COLO668 (cell line): ENCODE measurements at regions not wholly inside any gene's neighbourhood (a gene's known extent, or its start where the extent isn't known, plus 50 kb on each side); places are given as distances from the start of the nearest gene placed in this dataset.
A peak's percentile ranks its signal among the peaks of the same experiment; 100 is the strongest.
"Not testable (repeated sequence)": the region's sequence is repeated elsewhere in the genome, so short reads cannot be mapped to it uniquely, and the experiment has no call there.

Source experiments
- DNase-seq: peaks from one replicate; lab custom pipeline; 2025; ENCODE audit not compliant: unreplicated experiment; lab: John Stamatoyannopoulos, UW

- not testable (repeated sequence) for DNase-seq
These were observed 77.5 kb downstream of the SNX5 start for GRCh38 chr20:17891131-17891530.

GRCh38 chr20:17890330-17890729 is 78.3 kb downstream of the SNX5 start:
- DNase-seq: no peak

GRCh38 chr20:17889226-17889625 is 79.4 kb downstream of the SNX5 start:
- DNase-seq: no peak

GRCh38 chr20:17888044-17888443 is 80.5 kb downstream of the SNX5 start:
- DNase-seq: no peak

DNA sequence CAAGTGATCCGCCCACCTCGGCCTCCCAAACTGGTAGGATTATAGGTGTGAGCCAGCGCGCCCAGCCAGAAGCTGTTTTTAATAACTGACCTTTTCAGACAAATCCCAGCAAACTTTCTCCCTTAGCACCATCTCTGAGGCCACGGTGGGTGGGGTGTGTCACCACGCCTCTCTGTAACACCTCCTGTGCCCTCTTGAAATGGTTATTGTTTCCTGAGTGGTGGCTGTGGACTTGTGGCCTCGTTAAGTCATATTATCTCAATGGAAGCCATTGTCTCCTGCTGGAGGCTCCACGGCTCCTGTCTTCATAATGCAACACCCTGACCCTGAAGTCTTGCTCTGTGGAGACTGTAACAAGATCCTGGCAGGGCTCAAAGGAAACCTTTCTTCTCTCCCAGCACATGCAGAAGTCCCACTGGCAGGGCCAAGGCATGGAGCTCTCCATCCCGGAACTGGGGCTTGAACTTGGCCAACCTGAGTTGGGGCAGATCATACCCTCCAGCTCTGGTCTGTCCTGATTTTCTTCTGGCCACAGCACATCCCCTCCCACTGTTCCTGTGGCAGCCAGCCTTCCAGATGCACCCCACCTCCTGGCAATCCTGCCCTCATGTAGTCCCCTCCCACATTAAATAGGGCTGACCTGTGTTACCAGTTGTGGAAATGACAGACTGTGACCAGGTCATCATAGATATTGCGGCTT is 81.1 kb downstream of the SNX5 start:
- no peak for DNase-seq

GRCh38 chr20:17885544-17885943 is 83.0 kb downstream of the SNX5 start:
- DNase-seq: no peak

DNA sequence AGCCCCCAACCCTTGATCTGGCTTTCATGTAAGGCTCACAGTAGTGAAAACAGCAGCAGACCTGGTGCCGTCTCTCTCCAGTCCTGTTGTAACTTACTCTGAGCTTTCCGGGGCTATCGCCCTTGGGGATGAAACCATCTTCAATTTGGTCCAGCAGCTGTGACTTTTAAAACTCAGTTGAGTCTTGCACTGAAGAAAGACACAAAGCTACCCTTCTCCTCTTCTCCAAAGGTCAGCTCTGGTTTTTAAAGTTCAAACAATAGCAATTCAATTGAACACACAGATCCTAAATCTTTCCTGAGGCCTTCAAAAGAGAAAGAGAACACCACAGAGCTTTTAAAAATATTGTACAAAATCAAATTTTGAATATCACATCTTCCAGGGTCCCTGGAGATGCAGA is 83.5 kb downstream of the SNX5 start:
- DNase-seq: no peak

GRCh38 chr20:17884307-17885003 is 84.1 kb downstream of the SNX5 start:
- DNase-seq: no peak

- DNase-seq: no peak
These were observed 84.8 kb downstream of the SNX5 start for GRCh38 chr20:17883592-17884306.

DNA sequence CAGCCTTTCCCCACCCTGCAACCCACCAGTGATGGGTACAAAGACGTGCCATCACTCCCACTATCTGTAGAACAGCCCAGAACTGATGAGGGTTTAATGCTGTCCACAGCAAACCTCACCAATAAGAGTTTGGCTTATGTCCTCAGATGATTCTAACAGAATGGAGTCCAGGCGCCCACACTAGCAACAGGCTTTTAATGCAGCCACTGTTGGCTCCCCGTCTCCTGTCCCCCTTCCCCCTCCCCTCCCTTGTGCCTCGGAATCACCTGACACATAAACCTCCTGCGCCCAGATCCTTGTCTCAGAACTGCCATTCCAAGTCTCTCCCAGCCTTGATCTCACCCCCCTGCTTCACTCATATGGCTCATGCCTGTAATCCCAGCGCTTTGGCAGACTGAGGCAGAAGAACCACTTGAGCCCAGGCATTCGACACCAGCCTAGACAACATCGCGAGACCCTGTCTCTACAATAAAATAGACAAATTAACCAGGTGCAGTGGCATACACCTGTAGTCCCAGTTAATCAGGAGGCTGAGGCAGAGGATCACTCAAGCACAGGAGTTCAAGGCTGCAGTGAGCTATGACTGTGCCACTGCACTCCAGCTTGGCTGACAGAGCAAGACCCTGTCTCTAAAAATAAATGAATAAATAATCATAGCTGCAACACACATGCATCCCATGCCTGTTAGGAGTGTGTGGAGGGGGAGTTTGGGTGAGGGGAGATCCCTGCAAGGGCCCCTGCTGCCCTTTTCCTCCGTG is 85.6 kb downstream of the SNX5 start:
- DNase-seq: no peak

DNA sequence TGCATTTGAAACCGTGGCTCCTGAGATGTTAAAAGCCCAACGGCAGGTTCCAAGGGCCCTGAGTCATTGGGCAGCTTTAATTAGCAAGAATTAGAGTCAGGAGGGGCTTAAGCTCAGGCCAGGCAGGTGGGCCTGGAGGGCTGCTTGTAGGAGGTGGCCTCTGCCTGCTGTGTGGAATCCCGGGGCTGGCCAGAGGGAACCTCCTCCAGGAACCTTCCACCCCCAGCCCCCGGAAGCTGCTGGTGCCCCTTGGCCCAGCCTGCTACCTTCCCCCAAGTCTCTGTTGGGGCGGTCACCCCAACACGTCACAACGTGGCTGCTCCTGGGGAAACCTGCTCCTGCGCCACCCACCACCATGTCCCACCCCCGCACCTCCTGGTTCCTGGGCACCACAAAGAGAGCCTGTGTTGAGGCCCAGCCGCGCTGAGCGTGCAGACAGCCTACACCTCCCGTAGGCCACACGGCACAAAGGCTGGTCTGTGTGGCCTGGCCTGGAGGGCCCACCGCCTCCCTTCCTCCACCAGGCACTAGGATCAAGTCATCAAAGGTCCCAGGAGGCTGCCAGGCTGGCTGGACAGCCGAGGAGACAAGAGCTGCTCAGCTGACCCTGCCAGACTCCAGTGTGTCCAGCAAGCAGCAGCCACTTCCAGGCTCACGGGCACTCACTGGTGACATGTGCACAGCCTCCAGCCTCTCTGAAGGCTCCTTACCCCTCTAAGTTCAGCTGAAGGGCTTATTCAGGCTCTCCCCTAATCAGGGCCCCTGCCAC is 86.3 kb downstream of the SNX5 start:
- DNase-seq: no peak

GRCh38 chr20:17881741-17882064 is 86.9 kb downstream of the SNX5 start:
- no peak for DNase-seq

- no peak for DNase-seq
These were observed 89.5 kb downstream of the SNX5 start for GRCh38 chr20:17878912-17879602.

DNA sequence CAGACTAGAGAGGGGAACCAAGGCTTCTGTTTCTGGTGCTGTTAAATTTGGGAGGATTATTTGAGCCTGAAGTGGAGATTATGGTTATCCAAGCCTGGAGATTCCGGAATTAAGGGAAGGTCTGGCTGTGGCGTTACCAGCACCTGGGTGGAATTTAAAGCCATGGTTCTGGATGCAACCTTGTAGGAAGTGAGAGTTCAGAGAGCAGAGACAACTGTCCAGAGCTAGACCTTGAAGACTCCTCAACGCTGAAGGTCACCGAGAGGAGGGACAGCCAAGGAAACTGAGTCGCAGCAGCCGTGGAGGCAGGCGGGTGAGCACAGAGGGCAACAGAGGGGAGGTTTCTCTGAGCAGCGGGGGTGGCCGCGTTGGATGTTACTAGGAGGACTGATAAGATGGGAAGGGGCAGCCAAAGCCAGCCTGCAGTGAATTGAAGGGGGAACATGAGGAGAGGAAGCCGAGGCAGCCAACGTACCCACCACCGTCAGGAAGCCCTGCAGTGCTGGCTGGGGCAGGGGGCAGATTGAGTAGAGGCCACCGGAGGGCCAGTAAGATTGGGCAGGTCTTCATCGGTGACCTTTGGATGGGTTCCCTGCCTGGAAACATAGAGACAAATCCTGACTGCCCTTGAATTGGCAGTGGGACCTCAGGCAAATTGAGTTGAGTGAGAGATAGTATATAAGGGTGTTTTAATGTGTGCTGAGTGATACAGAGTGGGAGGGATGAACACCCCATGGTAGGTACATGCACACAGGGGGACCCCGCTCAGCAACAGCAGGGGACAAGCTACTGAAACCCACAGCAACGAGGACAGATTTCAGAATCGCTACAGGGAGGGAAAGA is 90.3 kb downstream of the SNX5 start:
- DNase-seq: no peak

GRCh38 chr20:17875981-17876385 is 92.6 kb downstream of the SNX5 start:
- no peak for DNase-seq

DNA sequence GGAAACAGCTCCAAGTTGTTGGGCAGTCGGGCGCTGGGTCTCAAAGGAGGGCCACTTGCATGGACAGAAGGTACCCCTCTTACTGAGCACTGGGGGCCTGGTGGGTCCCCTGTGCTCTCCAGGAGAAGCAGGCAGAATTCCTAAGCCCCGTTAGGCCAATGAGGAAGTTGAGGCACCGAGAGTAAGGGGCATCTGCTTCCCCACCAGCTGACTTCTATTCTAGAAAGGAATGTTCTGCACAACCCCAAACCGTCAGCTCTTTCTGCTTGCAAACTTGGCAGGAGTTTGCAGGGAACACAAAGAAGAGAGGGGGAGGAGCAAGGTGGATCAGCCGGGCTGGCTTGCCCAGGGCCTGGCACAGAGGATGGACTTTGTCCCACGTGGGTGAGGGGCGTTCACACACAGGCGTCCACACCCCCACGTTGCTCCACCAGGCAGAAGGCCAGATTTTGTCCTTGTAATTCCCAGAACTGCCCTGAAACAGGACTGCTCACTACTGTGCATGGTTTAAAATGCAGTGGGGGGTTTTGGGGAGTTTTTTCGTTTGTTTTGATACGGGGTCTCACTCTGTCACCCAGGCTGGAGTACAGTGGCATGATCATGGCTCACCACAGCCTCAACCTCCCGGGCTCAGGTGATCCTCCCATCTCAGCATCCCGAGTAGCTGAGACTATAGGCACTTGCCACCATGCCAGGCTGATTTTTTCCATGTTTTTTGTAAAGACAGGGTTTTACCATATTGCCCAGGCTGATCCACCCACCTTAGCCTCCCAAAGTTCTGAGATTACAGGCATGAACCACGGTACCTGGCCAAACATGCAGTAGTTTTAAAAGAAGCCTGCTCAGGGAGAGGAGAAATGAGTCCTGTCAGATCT is 93.3 kb downstream of the SNX5 start:
- peak; percentile 11 for DNase-seq

- DNase-seq: no peak
These were observed 94.1 kb downstream of the SNX5 start for GRCh38 chr20:17874271-17875105.
